ENCODE measurements at regions not wholly inside any gene's neighbourhood (a gene's known extent, or its start where the extent isn't known, plus 50 kb on each side); places are given as distances from the start of the nearest gene placed in this dataset.
"Not testable (repeated sequence)": the region's sequence is repeated elsewhere in the genome, so short reads cannot be mapped to it uniquely, and the experiment has no call there.

- DNase-seq (ENCODE audit: low read depth, low spot score), result no peak
- H3K9me3 ChIP-seq (ENCODE audit: insufficient read depth, low read length), result peaks cover 14% of the 10 kb centered on the region
- no peak for TF ChIP-seq SUZ12 (IDR thresholded peaks at IDR 0.05; ENCODE audit: extremely low read depth, insufficient read depth, insufficient read length)
- no peak for TF ChIP-seq ZNF274 (IDR thresholded peaks at IDR 0.05; ENCODE audit: low read depth, low read length)
- TF ChIP-seq YY1 (IDR thresholded peaks at IDR 0.05; ENCODE audit: insufficient read depth, insufficient read length), result no peak
- H3K9ac ChIP-seq (ENCODE audit: insufficient read length, low read depth), result no peak overlapping the region
- no peaks in the 10 kb centered on the region for H3K36me3 ChIP-seq (ENCODE audit: insufficient read depth, insufficient read length, low read length)
- peaks cover 11% of the 10 kb centered on the region for H3K4me1 ChIP-seq (ENCODE audit: insufficient read depth, insufficient read length)
- H3K27me3 ChIP-seq (ENCODE audit: insufficient read depth, insufficient read length), result no peaks in the 10 kb centered on the region
- H3K4me3 ChIP-seq (ENCODE audit: insufficient read length, low read depth), result no peak overlapping the region
Measured at GRCh38 chr11:86736291-86737143, 63.8 kb upstream of the PRSS23 start.

GRCh38 chr11:86735451-86736290 lies 63.3 kb upstream of the ME3 start:
- H3K4me1 ChIP-seq (ENCODE audit: insufficient read depth, insufficient read length), result peaks cover 9% of the 10 kb centered on the region
- H3K27me3 ChIP-seq (ENCODE audit: insufficient read depth, insufficient read length), result no peaks in the 10 kb centered on the region
- no peaks in the 10 kb centered on the region for H3K36me3 ChIP-seq (ENCODE audit: insufficient read depth, insufficient read length, low read length)
- H3K9ac ChIP-seq (ENCODE audit: insufficient read length, low read depth), result no peak overlapping the region
- DNase-seq (ENCODE audit: low read depth, low spot score), result no peak
- H3K9me3 ChIP-seq (ENCODE audit: insufficient read depth, low read length), result peaks cover 14% of the 10 kb centered on the region
- no peak overlapping the region for H3K4me3 ChIP-seq (ENCODE audit: insufficient read length, low read depth)
- no peak for TF ChIP-seq YY1 (IDR thresholded peaks at IDR 0.05; ENCODE audit: insufficient read depth, insufficient read length)
- no peak for TF ChIP-seq SUZ12 (IDR thresholded peaks at IDR 0.05; ENCODE audit: extremely low read depth, insufficient read depth, insufficient read length)
- TF ChIP-seq ZNF274 (IDR thresholded peaks at IDR 0.05; ENCODE audit: low read depth, low read length), result no peak

- H3K27me3 ChIP-seq (ENCODE audit: insufficient read depth, insufficient read length); H3K4me1 ChIP-seq (ENCODE audit: insufficient read depth, insufficient read length); DNase-seq (ENCODE audit: low read depth, low spot score); H3K36me3 ChIP-seq (ENCODE audit: insufficient read depth, insufficient read length, low read length); H3K4me3 ChIP-seq (ENCODE audit: insufficient read length, low read depth); H3K9ac ChIP-seq (ENCODE audit: insufficient read length, low read depth); H3K9me3 ChIP-seq (ENCODE audit: insufficient read depth, low read length): not testable (repeated sequence)
Measured at GRCh38 chr11:86732739-86733138, 60.3 kb upstream of the ME3 start.

- DNase-seq (ENCODE audit: low read depth, low spot score); H3K4me3 ChIP-seq (ENCODE audit: insufficient read length, low read depth); H3K9me3 ChIP-seq (ENCODE audit: insufficient read depth, low read length); H3K9ac ChIP-seq (ENCODE audit: insufficient read length, low read depth); H3K36me3 ChIP-seq (ENCODE audit: insufficient read depth, insufficient read length, low read length); H3K27me3 ChIP-seq (ENCODE audit: insufficient read depth, insufficient read length); H3K4me1 ChIP-seq (ENCODE audit: insufficient read depth, insufficient read length): not testable (repeated sequence)
Measured at GRCh38 chr11:86732286-86732685, 59.9 kb upstream of the ME3 start.

GRCh38 chr11:86729576-86729975 lies 57.2 kb upstream of the ME3 start:
- not testable (repeated sequence) for H3K9me3 ChIP-seq (ENCODE audit: insufficient read depth, low read length); H3K27me3 ChIP-seq (ENCODE audit: insufficient read depth, insufficient read length); DNase-seq (ENCODE audit: low read depth, low spot score); H3K4me3 ChIP-seq (ENCODE audit: insufficient read length, low read depth); H3K36me3 ChIP-seq (ENCODE audit: insufficient read depth, insufficient read length, low read length); H3K4me1 ChIP-seq (ENCODE audit: insufficient read depth, insufficient read length); H3K9ac ChIP-seq (ENCODE audit: insufficient read length, low read depth)

- H3K36me3 ChIP-seq (ENCODE audit: insufficient read depth, insufficient read length, low read length), result no peaks in the 10 kb centered on the region
- peaks cover 4% of the 10 kb centered on the region for H3K9me3 ChIP-seq (ENCODE audit: insufficient read depth, low read length)
- no peaks in the 10 kb centered on the region for H3K4me1 ChIP-seq (ENCODE audit: insufficient read depth, insufficient read length)
- no peak overlapping the region for H3K4me3 ChIP-seq (ENCODE audit: insufficient read length, low read depth)
- TF ChIP-seq YY1 (IDR thresholded peaks at IDR 0.05; ENCODE audit: insufficient read depth, insufficient read length) (no peak), ZNF274 (IDR thresholded peaks at IDR 0.05; ENCODE audit: low read depth, low read length) (no peak), SUZ12 (IDR thresholded peaks at IDR 0.05; ENCODE audit: extremely low read depth, insufficient read depth, insufficient read length) (no peak)
- no peak overlapping the region for H3K9ac ChIP-seq (ENCODE audit: insufficient read length, low read depth)
- H3K27me3 ChIP-seq (ENCODE audit: insufficient read depth, insufficient read length), result no peaks in the 10 kb centered on the region
- DNase-seq (ENCODE audit: low read depth, low spot score), result no peak
Measured at GRCh38 chr11:86728562-86728961, 56.1 kb upstream of the ME3 start.

- Histone ChIP-seq H3K4me3 (ENCODE audit: insufficient read length, low read depth) (no peak overlapping the region), H3K9me3 (ENCODE audit: insufficient read depth, low read length) (peaks cover 14% of the 10 kb centered on the region), H3K9ac (ENCODE audit: insufficient read length, low read depth) (no peak overlapping the region), H3K27me3 (ENCODE audit: insufficient read depth, insufficient read length) (no peaks in the 10 kb centered on the region), H3K4me1 (ENCODE audit: insufficient read depth, insufficient read length) (no peaks in the 10 kb centered on the region), H3K36me3 (ENCODE audit: insufficient read depth, insufficient read length, low read length) (no peaks in the 10 kb centered on the region)
- DNase-seq (ENCODE audit: low read depth, low spot score), result no peak
- TF ChIP-seq YY1 (IDR thresholded peaks at IDR 0.05; ENCODE audit: insufficient read depth, insufficient read length), result no peak
Measured at GRCh38 chr11:86726770-86727504, 54.5 kb upstream of the ME3 start.

All from NT2/D1 (cell line).